ENCODE measurements at regions not wholly inside any gene's neighbourhood (a gene's known extent, or its start where the extent isn't known, plus 50 kb on each side); places are given as distances from the start of the nearest gene placed in this dataset.

- TF ChIP-seq CTCF (IDR thresholded peaks at IDR 0.05) (no peak), ZFX (IDR thresholded peaks at IDR 0.05; ENCODE audit: borderline replicate concordance) (no peak)
These were observed 135.9 kb downstream of the TENT5D start for GRCh38 chrX:80556148-80556547.

All from 22Rv1 (cell line).